Suprapubic skin (tissue), 4 donors: ENCODE measurements at regions not wholly inside any gene's neighbourhood (a gene's known extent, or its start where the extent isn't known, plus 50 kb on each side); places are given as distances from the start of the nearest gene placed in this dataset.
"Not testable (repeated sequence)": the region's sequence is repeated elsewhere in the genome, so short reads cannot be mapped to it uniquely, and the experiment has no call there.

Experiments
- DNase-seq, 2 donors: peaks; one replicate each; pipeline ENCODE4 v3.0.0-alpha.2; 2019; ENCODE audit warnings: low spot score in 2 of 2
- H3K27ac ChIP-seq: fragments of 200-600 bp; sonication (generic); one replicate; pipeline ENCODE4 v1.5.1; 2019
- H3K27me3 ChIP-seq: fragments of 200-600 bp; sonication (generic); one replicate; pipeline ENCODE4 v1.5.1; 2019
- H3K36me3 ChIP-seq: fragments of 200-600 bp; sonication (generic); one replicate; pipeline ENCODE4 v1.5.1; 2019
- H3K4me1 ChIP-seq: fragments of 200-600 bp; sonication (generic); one replicate; pipeline ENCODE4 v1.5.1; 2019
- H3K4me3 ChIP-seq: fragments of 200-600 bp; sonication (generic); one replicate; pipeline ENCODE4 v1.5.1; 2019; ENCODE audit warnings: mild to moderate bottlenecking
- H3K9me3 ChIP-seq: fragments of 200-600 bp; sonication (generic); one replicate; pipeline ENCODE4 v1.5.1; 2019
- EP300 ChIP-seq: sonication (generic); formaldehyde crosslinking; IDR thresholded peaks from one replicate; pipeline ENCODE4 v1.6.1; 2017; ENCODE audit warnings: antibody characterized with exemption
- POLR2A ChIP-seq, 2 donors: fragments of 450-650 bp; IDR thresholded peaks; one replicate each; pipeline ENCODE4 v1.6.1; 2017; ENCODE audit warnings: antibody characterized with exemption in 2 of 2, mild to moderate bottlenecking in 2 of 2, moderate library complexity in 2 of 2
- POLR2AphosphoS5 ChIP-seq, 3 donors: sonication (generic); formaldehyde crosslinking; IDR thresholded peaks; one replicate each; pipeline ENCODE4 v1.6.1; 2017; ENCODE audit warnings: antibody characterized with exemption in 3 of 3
- WGBS: methylation state at CpG from one replicate; pipeline ENCODE4 v1.1.5; 2018; 5-methylcytosine and 5-hydroxymethylcytosine counted together
- TF ChIP-seq, protein P1 (sequence below), 2 donors: fragments of 200-600 bp in 1 of 2; fragments of 450-650 bp in 1 of 2; sonication (generic) in 1 of 2; IDR thresholded peaks; one replicate each; pipeline ENCODE4 v1.5.1; 2016 to 2019; ENCODE audit warnings: antibody characterized with exemption in 2 of 2, mild to moderate bottlenecking in 1 of 2, moderate library complexity in 1 of 2

DNA sequence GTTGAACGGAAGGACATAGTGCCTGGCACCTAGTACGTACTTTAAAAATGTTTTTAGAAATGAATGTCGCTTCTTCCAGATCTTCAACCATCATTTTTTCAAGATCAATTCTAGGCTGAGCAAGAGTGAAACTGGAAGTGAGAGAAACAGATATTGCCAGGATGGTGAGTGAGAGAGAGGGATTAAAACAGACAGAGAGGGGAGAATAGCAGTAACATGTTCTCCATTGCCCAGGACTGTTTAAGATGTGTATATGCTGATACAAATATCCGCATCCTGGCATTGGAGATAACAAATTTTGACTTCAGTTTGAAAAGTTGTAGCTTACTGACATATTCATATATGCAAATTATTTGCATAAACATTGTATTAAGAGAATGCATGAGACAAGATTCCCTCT is 1156.1 kb downstream of the TBL1XR1 start:
- Histone ChIP-seq H3K9me3 (no peaks in the 10 kb centered on the region), H3K4me3 (no peak overlapping the region), H3K4me1 (no peaks in the 10 kb centered on the region), H3K27ac (no peak overlapping the region), H3K27me3 (no peaks in the 10 kb centered on the region), H3K36me3 (no peaks in the 10 kb centered on the region)
- no peak for DNase-seq
- TF ChIP-seq, protein P1, sequence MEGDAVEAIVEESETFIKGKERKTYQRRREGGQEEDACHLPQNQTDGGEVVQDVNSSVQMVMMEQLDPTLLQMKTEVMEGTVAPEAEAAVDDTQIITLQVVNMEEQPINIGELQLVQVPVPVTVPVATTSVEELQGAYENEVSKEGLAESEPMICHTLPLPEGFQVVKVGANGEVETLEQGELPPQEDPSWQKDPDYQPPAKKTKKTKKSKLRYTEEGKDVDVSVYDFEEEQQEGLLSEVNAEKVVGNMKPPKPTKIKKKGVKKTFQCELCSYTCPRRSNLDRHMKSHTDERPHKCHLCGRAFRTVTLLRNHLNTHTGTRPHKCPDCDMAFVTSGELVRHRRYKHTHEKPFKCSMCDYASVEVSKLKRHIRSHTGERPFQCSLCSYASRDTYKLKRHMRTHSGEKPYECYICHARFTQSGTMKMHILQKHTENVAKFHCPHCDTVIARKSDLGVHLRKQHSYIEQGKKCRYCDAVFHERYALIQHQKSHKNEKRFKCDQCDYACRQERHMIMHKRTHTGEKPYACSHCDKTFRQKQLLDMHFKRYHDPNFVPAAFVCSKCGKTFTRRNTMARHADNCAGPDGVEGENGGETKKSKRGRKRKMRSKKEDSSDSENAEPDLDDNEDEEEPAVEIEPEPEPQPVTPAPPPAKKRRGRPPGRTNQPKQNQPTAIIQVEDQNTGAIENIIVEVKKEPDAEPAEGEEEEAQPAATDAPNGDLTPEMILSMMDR (IDR thresholded peaks at IDR 0.05), result no peak
- TF ChIP-seq POLR2AphosphoS5 (IDR thresholded peaks at IDR 0.05) (no peak), POLR2A (IDR thresholded peaks at IDR 0.05) (no peak), EP300 (no peak)
- 95% methylated on average over 4 of the region's 4 CpGs for WGBS

DNA sequence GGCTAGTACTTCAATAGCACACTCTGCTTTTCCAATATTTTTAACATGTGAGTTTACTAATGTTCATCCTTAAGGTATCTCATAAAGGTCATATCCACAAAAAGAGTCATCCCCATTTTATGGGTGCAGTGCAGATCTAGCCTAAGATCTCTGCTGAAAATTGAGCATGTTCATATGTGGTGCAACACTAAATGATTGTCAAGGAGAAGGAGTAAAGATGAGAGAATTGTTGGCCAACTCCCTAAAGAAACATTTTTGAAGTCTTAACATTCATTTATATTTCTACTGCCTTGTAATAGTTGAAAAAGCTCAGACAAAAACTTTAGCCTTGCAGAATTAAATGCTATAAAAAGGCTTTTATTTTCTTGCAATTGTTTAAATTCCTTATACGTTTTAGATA is 1159.6 kb downstream of the TBL1XR1 start:
- DNase-seq, result no peak
- no peak overlapping the region for H3K4me3 ChIP-seq
- H3K27me3 ChIP-seq, result no peaks in the 10 kb centered on the region
- 63% methylated on average over 1 of the region's 1 CpG for WGBS
- H3K9me3 ChIP-seq, result no peaks in the 10 kb centered on the region
- no peaks in the 10 kb centered on the region for H3K4me1 ChIP-seq
- H3K27ac ChIP-seq, result no peak overlapping the region
- no peaks in the 10 kb centered on the region for H3K36me3 ChIP-seq
- TF ChIP-seq, protein P1 (IDR thresholded peaks at IDR 0.05), result no peak
- TF ChIP-seq POLR2AphosphoS5 (IDR thresholded peaks at IDR 0.05) (no peak), EP300 (no peak)

DNA sequence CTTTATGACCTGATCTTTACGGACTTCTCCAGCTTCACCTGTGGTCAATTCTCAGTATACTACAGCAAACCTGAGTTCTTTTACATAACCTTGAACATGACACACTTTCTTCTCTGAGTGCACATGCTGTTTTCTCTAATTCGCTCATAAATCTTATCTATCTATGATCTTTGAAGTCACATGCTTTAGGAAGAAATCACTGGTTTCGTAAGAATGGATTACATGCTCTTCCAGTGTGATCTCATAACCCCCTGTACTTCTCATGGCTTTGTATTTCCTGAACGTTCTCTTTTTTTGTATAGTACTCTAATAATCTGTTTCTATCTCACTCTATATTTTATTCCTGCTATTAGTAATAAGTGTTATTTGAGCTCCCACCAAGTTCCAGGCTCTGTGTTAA is 1165.2 kb downstream of the TBL1XR1 start:
- H3K36me3 ChIP-seq, result no peaks in the 10 kb centered on the region
- no peaks in the 10 kb centered on the region for H3K27me3 ChIP-seq
- 64% methylated on average over 4 of the region's 4 CpGs for WGBS
- no peaks in the 10 kb centered on the region for H3K4me1 ChIP-seq
- no peak for DNase-seq
- no peak overlapping the region for H3K4me3 ChIP-seq
- no peak overlapping the region for H3K27ac ChIP-seq
- H3K9me3 ChIP-seq, result no peaks in the 10 kb centered on the region
- no peak for TF ChIP-seq POLR2AphosphoS5 (IDR thresholded peaks at IDR 0.05)

DNA sequence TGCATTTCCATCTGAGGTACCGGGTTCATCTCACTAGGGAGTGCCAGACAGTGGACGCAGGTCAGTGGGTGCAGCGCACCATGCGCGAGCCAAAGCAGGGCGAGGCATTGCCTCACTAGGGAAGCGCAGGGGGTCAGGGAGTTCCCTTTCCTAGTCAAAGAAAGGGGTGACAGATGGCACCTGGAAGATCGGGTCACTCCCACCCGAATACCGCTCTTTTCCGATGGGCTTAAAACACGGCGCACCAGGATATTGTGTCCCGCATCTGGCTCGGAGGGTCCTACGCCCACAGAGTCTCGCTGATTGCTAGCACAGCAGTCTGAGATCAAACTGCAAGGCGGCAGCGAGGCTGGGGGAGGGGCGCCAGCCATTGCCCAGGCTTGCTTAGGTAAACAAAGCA is 1157.1 kb downstream of the NAALADL2 start:
- WGBS, result 91% methylated on average over 20 of the region's 20 CpGs

DNA sequence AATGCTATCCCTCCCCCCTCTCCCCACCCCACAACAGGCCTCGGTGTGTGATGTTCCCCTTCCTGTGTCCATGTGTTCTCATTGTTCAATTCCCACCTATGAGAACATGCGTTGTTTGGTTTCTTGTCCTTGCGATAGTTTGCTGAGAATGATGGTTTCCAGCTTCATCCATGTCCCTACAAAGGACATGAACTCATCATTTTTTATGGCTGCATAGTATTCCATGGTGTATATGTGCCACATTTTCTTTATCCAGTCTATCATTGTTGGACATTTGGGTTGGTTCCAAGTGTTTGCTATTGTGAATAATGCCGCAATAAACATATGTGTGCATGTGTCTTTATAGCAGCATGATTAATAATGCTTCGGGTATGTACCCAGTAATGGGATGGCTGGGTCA is 1156.1 kb downstream of the NAALADL2 start:
- 94% methylated on average over 5 of the region's 5 CpGs for WGBS
- H3K9me3 ChIP-seq, DNase-seq, H3K36me3 ChIP-seq, H3K4me3 ChIP-seq, H3K4me1 ChIP-seq, H3K27me3 ChIP-seq, H3K27ac ChIP-seq: not testable (repeated sequence)

More for the DNA sequence above, 1157.1 kb downstream of the NAALADL2 start:
- H3K27ac ChIP-seq, H3K36me3 ChIP-seq, H3K4me1 ChIP-seq, H3K9me3 ChIP-seq, H3K27me3 ChIP-seq, H3K4me3 ChIP-seq: not testable (repeated sequence)
- DNase-seq, result peak in 1 of 2 donors; percentile 35

DNA sequence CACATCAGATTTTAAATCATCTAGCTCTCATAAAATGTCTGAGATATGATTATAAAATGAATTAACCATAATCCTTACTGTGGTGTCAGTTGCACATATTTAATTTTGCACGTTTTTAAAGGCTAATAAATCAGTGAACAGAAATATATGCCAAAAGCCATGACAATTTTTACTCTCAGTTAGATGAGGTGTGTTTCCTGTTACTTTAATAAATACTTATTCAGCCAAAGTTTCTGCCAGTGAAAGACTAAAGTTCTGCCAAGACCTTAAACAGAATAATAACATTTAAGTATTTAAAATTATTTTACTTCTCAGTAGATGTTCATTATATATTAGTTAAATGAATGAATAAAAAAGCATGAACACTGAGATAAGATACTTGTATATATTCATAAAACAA is 1150.1 kb downstream of the NAALADL2 start:
- 17% methylated on average over 1 of the region's 1 CpG for WGBS
- Histone ChIP-seq H3K27me3 (no peaks in the 10 kb centered on the region), H3K4me3 (no peak overlapping the region), H3K4me1 (no peaks in the 10 kb centered on the region), H3K27ac (no peak overlapping the region), H3K9me3 (no peaks in the 10 kb centered on the region), H3K36me3 (no peaks in the 10 kb centered on the region)
- DNase-seq, result no peak
- no peak for TF ChIP-seq POLR2A (IDR thresholded peaks at IDR 0.05)
- no peak for TF ChIP-seq EP300
- TF ChIP-seq, protein P1 (IDR thresholded peaks at IDR 0.05), result no peak
- TF ChIP-seq POLR2AphosphoS5 (IDR thresholded peaks at IDR 0.05), result no peak

DNA sequence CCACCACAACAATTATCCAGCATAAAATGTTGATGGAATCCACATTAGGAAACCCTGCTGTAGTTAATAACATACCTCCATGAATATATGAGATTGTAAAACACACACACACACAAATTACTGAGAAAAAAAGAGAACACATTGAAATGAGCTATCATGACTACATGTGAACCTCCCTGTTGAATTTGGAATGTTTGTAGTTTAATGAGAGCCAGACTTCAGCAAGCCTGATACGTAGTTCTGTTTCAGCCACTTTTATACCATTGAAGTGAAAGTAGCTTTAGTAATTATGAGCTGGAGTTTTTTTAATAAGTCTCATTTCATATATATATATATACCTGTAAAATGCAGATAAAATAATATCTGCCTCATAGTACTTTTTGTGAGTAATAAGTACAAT is 1146.4 kb downstream of the NAALADL2 start:
- DNase-seq, result no peak
- Histone ChIP-seq H3K27me3 (no peaks in the 10 kb centered on the region), H3K9me3 (no peaks in the 10 kb centered on the region), H3K4me1 (no peaks in the 10 kb centered on the region), H3K27ac (no peak overlapping the region), H3K36me3 (no peaks in the 10 kb centered on the region), H3K4me3 (no peak overlapping the region)
- no peak for TF ChIP-seq EP300
- TF ChIP-seq, protein P1 (IDR thresholded peaks at IDR 0.05), result no peak
- no peak for TF ChIP-seq POLR2AphosphoS5 (IDR thresholded peaks at IDR 0.05)
- 60% methylated on average over 1 of the region's 1 CpG for WGBS
